GM04504 (cell line): ENCODE measurements at regions not wholly inside any gene's neighbourhood (a gene's known extent, or its start where the extent isn't known, plus 50 kb on each side); places are given as distances from the start of the nearest gene placed in this dataset.
"Not testable (repeated sequence)": the region's sequence is repeated elsewhere in the genome, so short reads cannot be mapped to it uniquely, and the experiment has no call there.

Source experiments
- DNase-seq: peaks from one replicate; pipeline ENCODE4 v3.0.0-alpha.2; 2012; ENCODE audit warnings: low read depth

- no peak for DNase-seq
These were observed 127.7 kb downstream of the ALDH8A1 start for GRCh38 chr6:134821928-134822864.

- DNase-seq: no peak
These were observed 128.5 kb downstream of the ALDH8A1 start for GRCh38 chr6:134821397-134821796.

GRCh38 chr6:134819863-134820800 is 129.8 kb downstream of the ALDH8A1 start:
- DNase-seq: no peak

DNA sequence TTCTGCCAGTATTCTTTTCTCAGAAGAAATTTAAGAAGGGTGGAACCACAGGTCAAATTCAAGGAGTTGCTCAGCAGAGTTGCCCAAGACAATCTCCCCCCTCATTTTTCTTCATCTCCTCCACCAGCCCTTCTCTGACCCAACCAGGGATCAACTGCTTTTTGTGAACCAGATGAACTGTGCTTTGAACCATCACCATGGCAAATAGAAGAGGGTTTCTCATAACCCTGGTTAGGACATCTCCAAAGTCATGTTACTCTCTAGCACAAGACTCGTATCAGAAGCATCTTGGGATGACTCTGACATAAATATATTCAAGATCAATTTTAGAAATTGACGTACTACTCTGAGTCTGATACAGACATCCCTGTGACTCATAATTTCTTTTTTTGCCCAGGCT is 130.7 kb downstream of the ALDH8A1 start:
- DNase-seq: no peak

- DNase-seq: no peak
These were observed 132.5 kb downstream of the ALDH8A1 start for GRCh38 chr6:134817448-134817847.

- DNase-seq: no peak
These were observed 133.1 kb downstream of the ALDH8A1 start for GRCh38 chr6:134816780-134817179.

- DNase-seq: no peak
These were observed 133.6 kb downstream of the ALDH8A1 start for GRCh38 chr6:134816300-134816699.

DNA sequence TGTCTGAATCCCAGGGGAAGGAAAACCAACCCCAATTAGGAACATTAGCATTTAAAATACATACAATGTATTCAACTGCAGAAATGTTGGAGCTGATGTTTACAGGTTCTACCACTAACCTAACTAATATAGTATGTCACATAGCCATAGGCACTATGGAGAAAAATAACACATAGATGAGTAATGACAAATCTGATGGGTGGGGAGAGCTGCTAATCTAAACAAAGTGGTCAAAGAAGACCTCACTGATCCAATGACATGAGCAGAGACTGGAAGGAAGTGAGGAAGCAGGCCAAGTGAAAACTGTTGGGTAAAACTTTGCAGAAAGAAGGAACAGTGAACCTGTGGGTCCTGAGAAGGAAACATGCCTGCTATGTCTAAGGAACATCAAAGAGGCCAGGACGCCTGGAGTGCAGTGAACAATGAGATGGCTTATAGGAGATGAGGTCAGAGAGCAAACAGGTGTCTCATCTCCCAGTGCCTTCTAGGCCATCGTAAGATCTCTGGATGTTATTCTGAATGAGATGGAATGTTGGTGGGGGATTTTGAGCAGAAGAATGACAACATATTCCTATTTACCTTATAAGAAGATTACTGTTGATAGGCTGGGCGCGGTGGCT is 135.7 kb downstream of the ALDH8A1 start:
- no peak for DNase-seq

DNA sequence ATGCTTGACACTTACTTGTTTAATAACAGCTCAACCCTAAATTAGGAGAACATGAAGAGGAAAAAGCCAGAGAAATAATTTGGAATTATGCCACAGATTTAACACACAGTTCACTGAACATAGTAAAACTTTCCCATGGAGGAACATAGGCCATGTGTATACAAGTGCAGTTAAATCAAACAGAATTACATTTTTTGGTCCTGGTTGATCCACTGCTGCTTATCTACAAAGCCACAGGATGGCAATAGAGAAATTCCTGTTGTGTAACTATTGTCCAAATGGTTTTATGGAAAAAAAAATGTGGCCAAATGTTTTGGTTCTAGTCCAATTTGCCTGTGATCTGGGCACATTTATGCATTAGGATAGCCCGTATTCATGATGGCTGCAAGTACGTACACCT is 136.8 kb downstream of the ALDH8A1 start:
- no peak for DNase-seq

DNA sequence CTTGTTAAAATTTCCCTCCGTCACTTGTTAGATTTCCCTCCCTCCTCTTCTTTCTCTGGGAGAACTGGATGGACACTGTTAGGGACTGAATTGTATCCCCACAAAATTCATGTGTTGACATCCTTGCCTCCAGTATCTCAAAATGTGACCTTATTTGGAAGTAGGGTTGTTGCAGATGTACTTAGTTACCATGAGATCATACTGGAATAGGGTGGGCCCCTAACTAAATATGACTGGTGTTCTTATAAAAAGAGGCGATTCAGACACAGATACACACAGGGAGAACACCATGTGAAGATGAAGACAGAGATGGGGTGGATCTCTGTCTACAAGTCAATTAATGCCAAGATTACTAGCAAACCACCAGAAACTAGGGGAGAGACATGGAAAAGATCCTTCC is 139.5 kb downstream of the ALDH8A1 start:
- no peak for DNase-seq

GRCh38 chr6:134809130-134809529 is 140.8 kb downstream of the ALDH8A1 start:
- DNase-seq: no peak

- no peak for DNase-seq
These were observed 143.6 kb downstream of the ALDH8A1 start for GRCh38 chr6:134806180-134806798.

DNA sequence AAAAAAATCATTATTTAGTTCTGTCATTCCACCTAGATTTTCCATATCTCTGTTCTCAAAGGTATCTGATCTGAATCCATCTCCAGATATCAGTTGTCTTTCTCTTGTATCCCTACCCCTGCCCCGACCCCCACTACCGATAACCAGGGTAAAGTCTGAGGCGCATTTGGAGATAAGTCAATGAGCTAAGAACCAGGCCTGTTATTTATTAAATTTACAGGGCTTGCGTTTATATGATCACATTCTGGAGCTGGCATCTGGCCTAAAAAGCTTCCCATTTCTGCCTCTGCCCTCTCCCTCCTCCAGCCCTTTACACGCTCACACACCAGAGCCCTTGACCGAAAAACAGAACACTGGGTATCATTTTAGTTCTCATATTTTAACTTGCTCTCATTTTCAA is 144.7 kb downstream of the ALDH8A1 start:
- DNase-seq: no peak

- DNase-seq: not testable (repeated sequence)
These were observed 145.6 kb downstream of the ALDH8A1 start for GRCh38 chr6:134804311-134804710.

GRCh38 chr6:134802426-134803058 is 147.4 kb downstream of the ALDH8A1 start:
- DNase-seq: no peak

GRCh38 chr6:134797400-134798113 is 152.3 kb downstream of the ALDH8A1 start:
- DNase-seq: no peak

GRCh38 chr6:134795691-134796090 is 154.2 kb downstream of the ALDH8A1 start:
- no peak for DNase-seq

DNA sequence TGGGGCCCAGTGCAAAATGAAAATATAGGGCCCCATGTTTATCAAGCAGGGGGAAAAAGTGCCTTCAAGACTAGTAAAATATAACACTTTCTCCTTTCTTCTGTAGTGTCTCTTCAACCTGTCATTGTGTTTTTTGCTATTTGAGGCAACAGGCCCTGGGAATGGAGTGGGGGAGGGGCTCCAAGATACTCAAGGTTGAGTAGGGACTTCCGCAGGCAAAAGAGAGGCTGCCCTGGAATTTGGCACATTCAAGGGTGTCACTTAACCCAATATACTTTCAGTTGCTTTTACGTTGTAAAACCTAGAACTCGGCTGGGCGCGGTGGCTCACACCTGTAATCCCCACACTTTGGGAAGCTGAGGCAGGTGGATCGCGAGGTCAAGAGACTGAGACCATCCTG is 154.9 kb downstream of the ALDH8A1 start:
- no peak for DNase-seq

- DNase-seq: not testable (repeated sequence)
These were observed 158.6 kb downstream of the ALDH8A1 start for GRCh38 chr6:134791243-134791843.

- DNase-seq: peak; percentile 14
These were observed 162.5 kb downstream of the ALDH8A1 start for GRCh38 chr6:134787261-134787877.
